ENCODE measurements at regions not wholly inside any gene's neighbourhood (a gene's known extent, or its start where the extent isn't known, plus 50 kb on each side); places are given as distances from the start of the nearest gene placed in this dataset.

- Mint-ChIP-seq H3K36me3 (no peaks in the 10 kb centered on the region), H3K27ac (no peak overlapping the region), H3K27me3 (ENCODE audit: low read depth in 3 of 3) (no peaks in the 10 kb centered on the region), H3K4me3 (no peak overlapping the region), H3K4me1 (no peaks in the 10 kb centered on the region), H3K9me3 (peaks cover 0 to 6% (median 2%) of the 10 kb centered on the region in 7 donors)
- Histone ChIP-seq H3K4me3 (replicated peaks in 1 of 3; ENCODE audit: low read depth in 2 of 3, low read length in 3 of 3) (no peak overlapping the region), H3K9ac (ENCODE audit: insufficient read depth, low read length, poor library complexity, severe bottlenecking) (no peak overlapping the region), H3K27me3 (ENCODE audit: control insufficient read depth in 2 of 2, insufficient read depth in 2 of 2, low read length in 2 of 2) (no peaks in the 10 kb centered on the region), H3K9me3 (replicated peaks in 1 of 2; ENCODE audit: control insufficient read depth in 1 of 2, insufficient read depth in 1 of 2, low read length in 2 of 2) (no peaks in the 10 kb centered on the region), H3K36me3 (replicated peaks in 1 of 2; ENCODE audit: control insufficient read depth in 1 of 2, insufficient read depth in 2 of 2, low read length in 2 of 2) (no peaks in the 10 kb centered on the region), H3K27ac (ENCODE audit: low read depth in 1 of 2, low read length in 2 of 2) (no peak overlapping the region), H3K79me2 (ENCODE audit: insufficient read depth, low read length) (no peaks in the 10 kb centered on the region), H4K20me1 (ENCODE audit: insufficient read depth, low read length) (no peaks in the 10 kb centered on the region), H2AFZ (ENCODE audit: insufficient read depth, low read depth, low read length, poor library complexity, severe bottlenecking) (no peak overlapping the region), H3K4me2 (replicated peaks; ENCODE audit: extremely low read depth, low read length, poor library complexity, severe bottlenecking) (no peak overlapping the region), H3K4me1 (ENCODE audit: control insufficient read depth in 1 of 2, insufficient read depth in 2 of 2, low read length in 2 of 2) (no peaks in the 10 kb centered on the region)
- no CpG with 5 or more reads among the region's 1 CpG for WGBS (ENCODE audit: insufficient coverage)
- intact Hi-C loops (cut with micrococcal nuclease): no loop called here
- no peak for TF ChIP-seq CTCF (IDR thresholded peaks at IDR 0.05)
- DNase-seq: no peak
Measured at GRCh38 chr4:165748321-165748720, 124.7 kb upstream of the TLL1 start.

DNA sequence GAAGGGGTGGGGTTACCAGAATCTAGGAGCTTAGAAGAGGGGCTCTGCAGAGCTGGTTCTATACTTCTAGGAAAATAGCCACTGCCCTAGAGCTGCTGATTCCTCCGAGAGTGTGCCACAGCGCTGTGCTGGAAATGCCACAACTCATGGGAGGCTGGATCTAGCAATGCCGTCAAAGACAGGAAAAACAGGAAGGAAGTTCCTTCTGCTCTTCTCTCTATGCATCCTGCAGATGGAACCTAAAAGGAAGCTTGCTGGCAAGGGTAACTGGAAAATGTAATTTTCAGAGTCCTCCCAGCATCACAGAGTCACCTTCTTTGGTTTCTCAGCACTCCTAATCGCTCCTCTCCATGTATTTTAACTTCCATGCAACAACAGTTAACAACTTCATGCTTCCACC, 121.2 kb upstream of the TLL1 start:
- Histone ChIP-seq H3K9ac (ENCODE audit: insufficient read depth, low read length, poor library complexity, severe bottlenecking) (no peak overlapping the region), H3K9me3 (replicated peaks in 1 of 2; ENCODE audit: control insufficient read depth in 1 of 2, insufficient read depth in 1 of 2, low read length in 2 of 2) (no peaks in the 10 kb centered on the region), H2AFZ (ENCODE audit: insufficient read depth, low read depth, low read length, poor library complexity, severe bottlenecking) (no peak overlapping the region), H3K27me3 (ENCODE audit: control insufficient read depth in 2 of 2, insufficient read depth in 2 of 2, low read length in 2 of 2) (no peaks in the 10 kb centered on the region), H3K4me2 (replicated peaks; ENCODE audit: extremely low read depth, low read length, poor library complexity, severe bottlenecking) (no peak overlapping the region), H3K4me1 (ENCODE audit: control insufficient read depth in 1 of 2, insufficient read depth in 2 of 2, low read length in 2 of 2) (no peaks in the 10 kb centered on the region), H3K4me3 (replicated peaks in 1 of 3; ENCODE audit: low read depth in 2 of 3, low read length in 3 of 3) (no peak overlapping the region), H3K36me3 (replicated peaks in 1 of 2; ENCODE audit: control insufficient read depth in 1 of 2, insufficient read depth in 2 of 2, low read length in 2 of 2) (no peaks in the 10 kb centered on the region), H3K27ac (ENCODE audit: low read depth in 1 of 2, low read length in 2 of 2) (no peak overlapping the region), H3K79me2 (ENCODE audit: insufficient read depth, low read length) (no peaks in the 10 kb centered on the region), H4K20me1 (ENCODE audit: insufficient read depth, low read length) (no peaks in the 10 kb centered on the region)
- no peaks in the 10 kb centered on the region for H3K4me1 Mint-ChIP-seq
- intact Hi-C loops (cut with micrococcal nuclease): no loop called here
- H3K27ac Mint-ChIP-seq: no peak overlapping the region
- WGBS (ENCODE audit: insufficient coverage): 8% methylated on average over 4 of the region's 4 CpGs
- no peaks in the 10 kb centered on the region for H3K27me3 Mint-ChIP-seq (ENCODE audit: low read depth in 3 of 3)
- TF ChIP-seq CTCF (IDR thresholded peaks at IDR 0.05): no peak
- peaks cover 0 to 5% (median 2%) of the 10 kb centered on the region in 7 donors for H3K9me3 Mint-ChIP-seq
- no peak for DNase-seq
- H3K36me3 Mint-ChIP-seq: no peaks in the 10 kb centered on the region
- no peak overlapping the region for H3K4me3 Mint-ChIP-seq

All from CD14-positive monocyte (primary cell).